Testis (tissue), 2 donors: ENCODE measurements at regions not wholly inside any gene's neighbourhood (a gene's known extent, or its start where the extent isn't known, plus 50 kb on each side); places are given as distances from the start of the nearest gene placed in this dataset.

Experiments
- DNase-seq: peaks from one replicate; pipeline ENCODE4 v3.0.0-alpha.2; 2019
- H3K27ac ChIP-seq, 2 donors: fragments of 200-600 bp; sonication (generic); one replicate each; pipeline ENCODE4 v1.5.1; 2019
- H3K27me3 ChIP-seq: fragments of 200-600 bp; sonication (generic); one replicate; pipeline ENCODE4 v1.5.1; 2019
- H3K36me3 ChIP-seq: fragments of 200-600 bp; sonication (generic); one replicate; pipeline ENCODE4 v1.5.1; 2017; ENCODE audit warnings: low read depth; ENCODE audit errors: missing control alignments
- H3K4me1 ChIP-seq: fragments of 200-600 bp; sonication (generic); one replicate; pipeline ENCODE4 v1.5.1; 2019
- H3K4me3 ChIP-seq, 2 donors: fragments of 200-600 bp; sonication (generic); one replicate each; pipeline ENCODE4 v1.5.1; 2017 to 2019
- H3K9me3 ChIP-seq: fragments of 200-600 bp; sonication (generic); one replicate; pipeline ENCODE4 v1.5.1; 2017
- POLR2A ChIP-seq: fragments of 450-650 bp; IDR thresholded peaks from one replicate; pipeline ENCODE4 v1.6.1; 2017; ENCODE audit warnings: antibody characterized with exemption, mild to moderate bottlenecking, moderate library complexity
- WGBS, 2 donors: methylation state at CpG; one replicate each; pipeline ENCODE4 v1.1.5; 2018; 5-methylcytosine and 5-hydroxymethylcytosine counted together
- intact Hi-C: fragments of 100-400 bp; cut with DNase I; formaldehyde crosslinking; loops from one replicate; pipeline ENCODE4 v1.15.1; 2023; ENCODE audit warnings: low total_unique reads
- TF ChIP-seq, protein P1 (sequence below), 3 experiments: fragments of 450-650 bp in 2 of 3; fragments of 200-600 bp in 1 of 3; sonication (generic) in 1 of 3; IDR thresholded peaks; one replicate each; pipeline ENCODE4 v1.5.1; 2016 to 2019; ENCODE audit warnings: antibody characterized with exemption in 3 of 3, mild to moderate bottlenecking in 2 of 3, moderate library complexity in 1 of 3

DNA sequence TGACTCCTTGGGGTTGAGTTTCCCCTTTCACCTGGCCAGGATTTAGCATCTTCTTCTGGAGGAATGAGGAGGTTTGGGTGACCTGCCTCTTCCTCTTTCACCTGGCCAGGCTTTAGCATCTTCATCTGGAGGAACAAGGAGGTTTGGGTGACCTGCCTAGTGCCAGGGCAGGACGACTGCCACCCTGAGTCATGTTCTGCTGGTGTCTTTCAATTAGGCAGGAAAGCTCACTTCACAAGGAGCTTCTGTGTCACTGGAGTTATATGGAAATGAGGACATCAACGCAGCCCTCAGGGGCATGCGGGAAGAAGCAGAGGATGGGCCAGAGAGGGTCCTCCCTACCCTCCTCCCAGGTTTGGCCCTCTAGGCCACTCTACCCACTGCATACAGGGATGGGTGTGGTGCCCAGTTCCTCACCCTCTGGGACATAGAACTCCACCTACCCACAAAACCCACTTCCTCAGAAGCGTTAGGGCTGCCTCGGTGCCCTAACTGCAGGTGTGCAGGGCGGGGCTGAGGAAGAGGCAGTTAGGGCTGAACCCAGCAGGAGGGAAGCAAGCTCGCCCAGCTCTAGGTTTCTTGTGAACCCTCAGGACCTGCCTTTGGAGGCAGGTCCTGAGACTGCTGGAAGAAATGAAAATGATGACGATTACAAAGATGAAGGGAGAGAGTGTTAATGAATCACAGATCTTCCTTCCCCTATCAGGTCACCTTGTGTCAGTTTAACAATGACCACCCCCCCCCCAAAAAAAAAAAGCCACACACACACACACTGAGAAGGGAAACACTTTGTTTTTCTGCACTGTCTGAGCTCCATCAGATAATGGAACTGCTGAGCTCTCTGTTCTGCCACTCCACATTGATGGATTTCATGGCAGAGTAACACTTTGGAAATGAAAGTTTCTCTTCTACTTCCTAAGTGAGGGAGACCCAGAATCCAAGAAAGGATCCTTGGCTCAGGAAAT is 71.0 kb downstream of the ARL4C start:
- Histone ChIP-seq H3K27me3 (no peaks in the 10 kb centered on the region), H3K36me3 (no peaks in the 10 kb centered on the region), H3K4me3 (no peak overlapping the region), H3K27ac (no peak overlapping the region), H3K4me1 (no peaks in the 10 kb centered on the region), H3K9me3 (no peaks in the 10 kb centered on the region)
- 84 to 88% methylated on average over 7 to 8 of the region's 8 CpGs for WGBS, 2 donors
- intact Hi-C loops = no loop called here
- no peak for DNase-seq
- TF ChIP-seq, protein P1, sequence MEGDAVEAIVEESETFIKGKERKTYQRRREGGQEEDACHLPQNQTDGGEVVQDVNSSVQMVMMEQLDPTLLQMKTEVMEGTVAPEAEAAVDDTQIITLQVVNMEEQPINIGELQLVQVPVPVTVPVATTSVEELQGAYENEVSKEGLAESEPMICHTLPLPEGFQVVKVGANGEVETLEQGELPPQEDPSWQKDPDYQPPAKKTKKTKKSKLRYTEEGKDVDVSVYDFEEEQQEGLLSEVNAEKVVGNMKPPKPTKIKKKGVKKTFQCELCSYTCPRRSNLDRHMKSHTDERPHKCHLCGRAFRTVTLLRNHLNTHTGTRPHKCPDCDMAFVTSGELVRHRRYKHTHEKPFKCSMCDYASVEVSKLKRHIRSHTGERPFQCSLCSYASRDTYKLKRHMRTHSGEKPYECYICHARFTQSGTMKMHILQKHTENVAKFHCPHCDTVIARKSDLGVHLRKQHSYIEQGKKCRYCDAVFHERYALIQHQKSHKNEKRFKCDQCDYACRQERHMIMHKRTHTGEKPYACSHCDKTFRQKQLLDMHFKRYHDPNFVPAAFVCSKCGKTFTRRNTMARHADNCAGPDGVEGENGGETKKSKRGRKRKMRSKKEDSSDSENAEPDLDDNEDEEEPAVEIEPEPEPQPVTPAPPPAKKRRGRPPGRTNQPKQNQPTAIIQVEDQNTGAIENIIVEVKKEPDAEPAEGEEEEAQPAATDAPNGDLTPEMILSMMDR (IDR thresholded peaks at IDR 0.05) = no peak
- TF ChIP-seq POLR2A = no peak

DNA sequence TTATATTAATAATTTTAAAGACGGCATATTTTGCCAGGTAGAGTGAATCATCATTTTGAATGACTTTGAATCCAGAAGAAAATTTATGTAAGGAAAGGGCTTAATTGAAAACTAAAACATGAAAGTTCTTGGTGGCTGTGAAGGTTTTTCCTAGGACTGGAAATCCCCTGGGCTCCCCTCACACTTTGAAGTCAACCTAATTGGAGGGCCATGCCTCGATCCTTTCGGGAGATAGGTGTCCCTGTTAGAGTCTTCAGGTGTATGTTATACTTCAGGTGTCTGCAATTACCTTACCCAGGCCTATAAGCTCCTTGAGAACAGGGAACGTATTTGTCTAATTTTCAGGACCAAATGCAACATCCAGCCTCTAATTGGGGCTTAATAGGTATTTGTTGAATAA is 73.0 kb downstream of the ARL4C start:
- 60 to 70% methylated on average over 4 of the region's 4 CpGs for WGBS, 2 donors
- no peaks in the 10 kb centered on the region for H3K9me3 ChIP-seq
- intact Hi-C loops = no loop called here
- H3K4me3 ChIP-seq = no peak overlapping the region
- TF ChIP-seq POLR2A = no peak
- TF ChIP-seq, protein P1 (IDR thresholded peaks at IDR 0.05) = no peak
- DNase-seq = no peak
- no peak overlapping the region for H3K27ac ChIP-seq
- no peaks in the 10 kb centered on the region for H3K4me1 ChIP-seq
- no peaks in the 10 kb centered on the region for H3K36me3 ChIP-seq
- no peaks in the 10 kb centered on the region for H3K27me3 ChIP-seq

DNA sequence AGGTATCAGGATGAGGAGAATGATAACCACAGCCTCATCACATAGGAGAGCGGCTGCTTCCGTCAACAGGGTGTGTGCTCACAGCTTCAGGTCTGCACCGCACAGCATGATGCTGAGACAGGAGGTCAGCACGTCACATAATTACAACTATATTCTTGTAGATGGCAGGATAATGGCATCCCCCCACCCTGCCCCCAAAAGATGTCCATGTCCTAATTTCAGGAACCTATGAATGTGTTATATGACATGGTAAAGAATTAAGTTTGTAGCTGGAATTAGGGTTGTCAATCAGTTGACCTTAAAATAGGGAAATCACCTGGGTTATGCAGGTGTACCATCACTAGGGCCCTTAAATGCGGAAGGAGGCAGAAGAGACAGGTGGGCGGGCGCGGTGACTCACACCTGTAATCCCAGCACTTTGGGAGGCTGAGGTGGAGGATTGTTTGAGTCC is 73.9 kb downstream of the ARL4C start:
- intact Hi-C loops = no loop called here
- H3K27me3 ChIP-seq = no peaks in the 10 kb centered on the region
- H3K4me3 ChIP-seq = no peak overlapping the region
- 91 to 92% methylated on average over 8 of the region's 8 CpGs for WGBS, 2 donors
- no peaks in the 10 kb centered on the region for H3K4me1 ChIP-seq
- no peaks in the 10 kb centered on the region for H3K9me3 ChIP-seq
- DNase-seq = no peak
- TF ChIP-seq POLR2A = no peak
- TF ChIP-seq, protein P1 (IDR thresholded peaks at IDR 0.05) = no peak
- H3K27ac ChIP-seq = no peak overlapping the region
- H3K36me3 ChIP-seq = no peaks in the 10 kb centered on the region

DNA sequence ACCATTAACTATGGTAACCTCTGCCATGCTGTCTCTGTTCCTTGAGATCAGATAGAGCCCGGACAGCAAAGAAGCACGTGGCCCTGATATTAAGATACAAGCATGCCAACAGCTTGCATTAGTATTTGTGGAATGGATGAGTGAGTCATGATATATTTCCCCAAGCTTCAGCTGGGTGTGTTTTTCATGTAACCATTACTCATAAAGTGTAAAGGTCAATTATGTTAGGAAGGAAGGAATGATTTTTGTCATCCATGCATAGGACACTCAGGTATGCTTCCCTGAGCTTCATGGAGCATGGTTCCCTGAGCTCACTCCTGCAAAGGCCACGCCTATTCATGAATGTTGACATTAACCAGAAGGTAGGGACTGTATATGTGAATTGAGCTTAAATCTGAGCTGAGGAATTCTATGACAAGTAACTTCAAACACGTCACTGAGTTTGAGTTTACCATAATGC is 74.6 kb downstream of the ARL4C start:
- TF ChIP-seq POLR2A = no peak
- TF ChIP-seq, protein P1 (IDR thresholded peaks at IDR 0.05) = no peak
- H3K4me3 ChIP-seq = no peak overlapping the region
- no peaks in the 10 kb centered on the region for H3K9me3 ChIP-seq
- DNase-seq = no peak
- 72 to 73% methylated on average over 4 of the region's 4 CpGs for WGBS, 2 donors
- no peaks in the 10 kb centered on the region for H3K27me3 ChIP-seq
- H3K27ac ChIP-seq = no peak overlapping the region
- H3K36me3 ChIP-seq = no peaks in the 10 kb centered on the region
- intact Hi-C loops = no loop called here
- no peaks in the 10 kb centered on the region for H3K4me1 ChIP-seq
